ENCODE measurements at regions not wholly inside any gene's neighbourhood (a gene's known extent, or its start where the extent isn't known, plus 50 kb on each side); places are given as distances from the start of the nearest gene placed in this dataset.

- intact Hi-C loops (cut with DNase I; ENCODE audit: low total_unique reads) = no loop called here
- no peak for DNase-seq (ENCODE audit: low spot score in 2 of 2)
- H3K27me3 ChIP-seq = no peaks in the 10 kb centered on the region
- no peak overlapping the region for H3K4me3 ChIP-seq
- H3K9me3 ChIP-seq = no peaks in the 10 kb centered on the region
- H3K4me1 ChIP-seq = no peaks in the 10 kb centered on the region
- no peak overlapping the region for H3K27ac ChIP-seq
- TF ChIP-seq CTCF (IDR thresholded peaks at IDR 0.05) = no peak
- TF ChIP-seq POLR2AphosphoS5 (IDR thresholded peaks at IDR 0.05) = no peak
- no peak for TF ChIP-seq POLR2A (IDR thresholded peaks at IDR 0.05)
- H3K36me3 ChIP-seq = no peaks in the 10 kb centered on the region
These were observed 149.2 kb upstream of the KCNK2 start for GRCh38 chr1:214933375-214933774.

- intact Hi-C loops (cut with DNase I; ENCODE audit: low total_unique reads) = no loop called here
- Histone ChIP-seq H3K4me3 (no peak overlapping the region), H3K27me3 (no peaks in the 10 kb centered on the region), H3K27ac (no peak overlapping the region), H3K4me1 (no peaks in the 10 kb centered on the region), H3K9me3 (no peaks in the 10 kb centered on the region), H3K36me3 (no peaks in the 10 kb centered on the region)
- TF ChIP-seq CTCF (IDR thresholded peaks at IDR 0.05) = no peak
- no peak for TF ChIP-seq POLR2AphosphoS5 (IDR thresholded peaks at IDR 0.05)
- no peak for TF ChIP-seq POLR2A (IDR thresholded peaks at IDR 0.05)
- no peak for DNase-seq (ENCODE audit: low spot score in 2 of 2)
These were observed 148.5 kb upstream of the KCNK2 start for GRCh38 chr1:214934045-214934444.

GRCh38 chr1:214935258-214935657, 147.3 kb upstream of the KCNK2 start:
- intact Hi-C loops (cut with DNase I; ENCODE audit: low total_unique reads) = no loop called here
- TF ChIP-seq CTCF (IDR thresholded peaks at IDR 0.05) = no peak

GRCh38 chr1:214939180-214939579, 143.4 kb upstream of the KCNK2 start:
- H3K9me3 ChIP-seq = no peaks in the 10 kb centered on the region
- H3K27ac ChIP-seq = no peak overlapping the region
- no peaks in the 10 kb centered on the region for H3K4me1 ChIP-seq
- intact Hi-C loops (cut with DNase I; ENCODE audit: low total_unique reads) = no loop called here
- no peak overlapping the region for H3K4me3 ChIP-seq
- H3K27me3 ChIP-seq = no peaks in the 10 kb centered on the region
- H3K36me3 ChIP-seq = no peaks in the 10 kb centered on the region
- DNase-seq (ENCODE audit: low spot score in 2 of 2) = no peak
- TF ChIP-seq POLR2A (IDR thresholded peaks at IDR 0.05) (no peak), CTCF (IDR thresholded peaks at IDR 0.05) (no peak), POLR2AphosphoS5 (IDR thresholded peaks at IDR 0.05) (no peak)

More at GRCh38 chr1:214935258-214935657, 147.3 kb upstream of the KCNK2 start:
- Histone ChIP-seq H3K9me3 (no peaks in the 10 kb centered on the region), H3K36me3 (no peaks in the 10 kb centered on the region), H3K27ac (no peak overlapping the region), H3K4me1 (no peaks in the 10 kb centered on the region), H3K27me3 (no peaks in the 10 kb centered on the region), H3K4me3 (no peak overlapping the region)
- no peak for DNase-seq (ENCODE audit: low spot score in 2 of 2)

- no peaks in the 10 kb centered on the region for H3K4me1 ChIP-seq
- no peak overlapping the region for H3K27ac ChIP-seq
- no peaks in the 10 kb centered on the region for H3K27me3 ChIP-seq
- H3K36me3 ChIP-seq = no peaks in the 10 kb centered on the region
- no peak overlapping the region for H3K4me3 ChIP-seq
- H3K9me3 ChIP-seq = no peaks in the 10 kb centered on the region
- intact Hi-C loops (cut with DNase I; ENCODE audit: low total_unique reads) = no loop called here
- DNase-seq (ENCODE audit: low spot score in 2 of 2) = no peak
- TF ChIP-seq POLR2A (IDR thresholded peaks at IDR 0.05) = no peak
- no peak for TF ChIP-seq CTCF (IDR thresholded peaks at IDR 0.05)
- no peak for TF ChIP-seq POLR2AphosphoS5 (IDR thresholded peaks at IDR 0.05)
These were observed 141.5 kb upstream of the KCNK2 start for GRCh38 chr1:214941061-214941460.

Data from breast epithelium (tissue), 4 donors.